SK-N-MC (cell line): ENCODE measurements at regions not wholly inside any gene's neighbourhood (a gene's known extent, or its start where the extent isn't known, plus 50 kb on each side); places are given as distances from the start of the nearest gene placed in this dataset.

Source experiments
- EZH2 ChIP-seq: fragments of 200-600 bp; sonication (generic); IDR thresholded peaks from one replicate; pipeline ENCODE4 v1.6.1; 2017; ENCODE audit warnings: antibody characterized with exemption
- POLR2AphosphoS5 ChIP-seq: IDR thresholded peaks from 2 replicates; pipeline ENCODE4 v1.6.1; 2012; ENCODE audit warnings: mild to moderate bottlenecking, low read depth, low read length, borderline replicate concordance

GRCh38 chr3:117306299-117306698, 596.7 kb downstream of the TUSC7 start:
- no peak for TF ChIP-seq POLR2AphosphoS5
- TF ChIP-seq EZH2, result no peak
